Tongue (tissue), 1 donor: ENCODE measurements at regions not wholly inside any gene's neighbourhood (a gene's known extent, or its start where the extent isn't known, plus 50 kb on each side); places are given as distances from the start of the nearest gene placed in this dataset.
"Not testable (repeated sequence)": the region's sequence is repeated elsewhere in the genome, so short reads cannot be mapped to it uniquely, and the experiment has no call there.

ENCODE experiments used
- DNase-seq: peaks from one replicate; pipeline ENCODE4 v3.0.0-alpha.2; 2015

- no peak for DNase-seq
Observed at GRCh38 chr16:13471036-13471435, 448.9 kb upstream of the ERCC4 start.

- no peak for DNase-seq
Observed at GRCh38 chr16:13478991-13479390, 441.0 kb upstream of the ERCC4 start.

GRCh38 chr16:13479549-13479948, 440.4 kb upstream of the ERCC4 start:
- no peak for DNase-seq

GRCh38 chr16:13480801-13481200, 439.2 kb upstream of the ERCC4 start:
- DNase-seq: peak; percentile 67

GRCh38 chr16:13483121-13483520, 436.8 kb upstream of the ERCC4 start:
- no peak for DNase-seq

- not testable (repeated sequence) for DNase-seq
Observed at GRCh38 chr16:13489416-13489815, 430.5 kb upstream of the ERCC4 start.

- DNase-seq: no peak
Observed at GRCh38 chr16:13492046-13492445, 427.9 kb upstream of the ERCC4 start.

- DNase-seq: no peak
Observed at GRCh38 chr16:13503960-13504635, 415.9 kb upstream of the ERCC4 start.

GRCh38 chr16:13507530-13507929, 412.4 kb upstream of the ERCC4 start:
- DNase-seq: no peak

GRCh38 chr16:13510425-13511151, 409.4 kb upstream of the ERCC4 start:
- no peak for DNase-seq

GRCh38 chr16:13517841-13518240, 402.1 kb upstream of the ERCC4 start:
- DNase-seq: no peak

GRCh38 chr16:13519871-13520270, 400.1 kb upstream of the ERCC4 start:
- DNase-seq: peak; percentile 10

GRCh38 chr16:13521356-13521755, 398.6 kb upstream of the ERCC4 start:
- no peak for DNase-seq

GRCh38 chr16:13527332-13527731, 392.6 kb upstream of the ERCC4 start:
- no peak for DNase-seq

GRCh38 chr16:13528691-13529090, 391.3 kb upstream of the ERCC4 start:
- DNase-seq: no peak

GRCh38 chr16:13529193-13529982, 390.6 kb upstream of the ERCC4 start:
- DNase-seq: no peak

- DNase-seq: no peak
Observed at GRCh38 chr16:13540771-13541170, 379.2 kb upstream of the ERCC4 start.

GRCh38 chr16:13542284-13542683, 377.7 kb upstream of the ERCC4 start:
- DNase-seq: no peak

- DNase-seq: no peak
Observed at GRCh38 chr16:13543850-13544249, 376.1 kb upstream of the ERCC4 start.

GRCh38 chr16:13545271-13545670, 374.7 kb upstream of the ERCC4 start:
- no peak for DNase-seq

GRCh38 chr16:13550254-13550653, 369.7 kb upstream of the ERCC4 start:
- DNase-seq: no peak

GRCh38 chr16:13552062-13552959, 367.6 kb upstream of the ERCC4 start:
- DNase-seq: no peak
